Esophagus muscularis mucosa (tissue), 4 donors: ENCODE measurements at regions not wholly inside any gene's neighbourhood (a gene's known extent, or its start where the extent isn't known, plus 50 kb on each side); places are given as distances from the start of the nearest gene placed in this dataset.

ENCODE experiments used
- DNase-seq: peaks from one replicate; pipeline ENCODE4 v3.0.0-alpha.2; 2017; ENCODE audit errors: extremely low spot score
- H3K27ac ChIP-seq, 4 donors: fragments of 200-600 bp; sonication (generic); replicated peaks in 1 of 4; 1 replicate in 3 of 4; 2 replicates in 1 of 4; pipeline ENCODE4 v1.5.1; 2016 to 2019; ENCODE audit warnings: mild to moderate bottlenecking in 1 of 4
- H3K27me3 ChIP-seq, 4 donors: fragments of 200-600 bp; sonication (generic); one replicate each; pipeline versions ENCODE4 v1.5.1 to v1.6.0; 2016 to 2019
- H3K36me3 ChIP-seq, 4 donors: fragments of 200-600 bp; sonication (generic); one replicate each; pipeline ENCODE4 v1.5.1; 2016 to 2019
- H3K4me1 ChIP-seq, 4 donors: fragments of 200-600 bp; sonication (generic); one replicate each; pipeline ENCODE4 v1.5.1; 2016 to 2019
- H3K4me3 ChIP-seq, 4 donors: fragments of 200-600 bp; sonication (generic); 1 replicate in 2 of 4; 2 replicates in 2 of 4; pipeline ENCODE4 v1.5.1; 2016 to 2019; ENCODE audit warnings: mild to moderate bottlenecking in 4 of 4, moderate library complexity in 1 of 4
- H3K9me3 ChIP-seq, 4 donors: fragments of 200-600 bp; sonication (generic); 1 replicate in 3 of 4; 2 replicates in 1 of 4; pipeline ENCODE4 v1.5.1; 2016 to 2019
- CTCF ChIP-seq, 3 experiments: fragments of 200-600 bp in 2 of 3; fragments of 450-650 bp in 1 of 3; sonication (generic) in 2 of 3; IDR thresholded peaks; one replicate each; pipeline ENCODE4 v1.5.1; 2017 to 2019; ENCODE audit warnings: antibody characterized with exemption in 3 of 3, mild to moderate bottlenecking in 2 of 3, moderate library complexity in 1 of 3
- EP300 ChIP-seq: sonication (generic); formaldehyde crosslinking; IDR thresholded peaks from one replicate; pipeline ENCODE4 v1.6.1; 2017; ENCODE audit warnings: antibody characterized with exemption
- POLR2A ChIP-seq: fragments of 450-650 bp; IDR thresholded peaks from one replicate; pipeline ENCODE4 v1.6.1; 2017; ENCODE audit warnings: antibody characterized with exemption, moderate library complexity, mild to moderate bottlenecking, low read depth
- POLR2AphosphoS5 ChIP-seq, 2 donors: sonication (generic); formaldehyde crosslinking; IDR thresholded peaks; one replicate each; pipeline ENCODE4 v1.6.1; 2017; ENCODE audit warnings: antibody characterized with exemption in 2 of 2
- WGBS: methylation state at CpG from one replicate; pipeline ENCODE4 v1.1.5; 2018; 5-methylcytosine and 5-hydroxymethylcytosine counted together
- intact Hi-C: fragments of 100-400 bp; cut with DNase I; formaldehyde crosslinking; loops from one replicate; pipeline ENCODE4 v1.15.1; 2023

- peaks cover 0 to 27% (median 0%) of the 10 kb centered on the region in 4 donors for H3K27me3 ChIP-seq
- no peaks in the 10 kb centered on the region for H3K36me3 ChIP-seq
- intact Hi-C loops: no loop called here
- H3K4me3 ChIP-seq: no peak overlapping the region
- H3K27ac ChIP-seq: no peak overlapping the region
- no peaks in the 10 kb centered on the region for H3K9me3 ChIP-seq
- TF ChIP-seq POLR2A: no peak
- no peak for TF ChIP-seq CTCF (IDR thresholded peaks at IDR 0.05)
- no peak for TF ChIP-seq EP300
- no peak for TF ChIP-seq POLR2AphosphoS5 (IDR thresholded peaks at IDR 0.05)
- H3K4me1 ChIP-seq: no peaks in the 10 kb centered on the region
- WGBS: 96% methylated on average over 7 of the region's 7 CpGs
- no peak for DNase-seq
Measured at GRCh38 chr2:120433816-120434290, 87.9 kb downstream of the INHBB start.

- 82% methylated on average over 22 of the region's 22 CpGs for WGBS
- no peak for DNase-seq
- H3K27ac ChIP-seq: no peak overlapping the region
Measured at GRCh38 chr2:120434492-120435308, 88.8 kb downstream of the INHBB start.

GRCh38 chr2:120435671-120436459, 89.9 kb downstream of the INHBB start:
- Histone ChIP-seq H3K4me1 (no peaks in the 10 kb centered on the region), H3K4me3 (no peak overlapping the region), H3K27me3 (peaks cover 0 to 46% (median under 1%) of the 10 kb centered on the region in 4 donors), H3K27ac (no peak overlapping the region), H3K9me3 (no peaks in the 10 kb centered on the region), H3K36me3 (no peaks in the 10 kb centered on the region)
- no peak for TF ChIP-seq EP300
- TF ChIP-seq POLR2AphosphoS5 (IDR thresholded peaks at IDR 0.05): no peak
- no peak for TF ChIP-seq CTCF (IDR thresholded peaks at IDR 0.05)
- TF ChIP-seq POLR2A: no peak
- intact Hi-C loops: no loop called here
- DNase-seq: no peak
- WGBS: 89% methylated on average over 6 of the region's 11 CpGs

More at GRCh38 chr2:120434492-120435308, 88.8 kb downstream of the INHBB start:
- H3K4me3 ChIP-seq: no peak overlapping the region
- no peaks in the 10 kb centered on the region for H3K9me3 ChIP-seq
- no peaks in the 10 kb centered on the region for H3K36me3 ChIP-seq
- TF ChIP-seq POLR2A (no peak), EP300 (no peak), CTCF (IDR thresholded peaks at IDR 0.05) (no peak), POLR2AphosphoS5 (IDR thresholded peaks at IDR 0.05) (no peak)
- H3K4me1 ChIP-seq: no peaks in the 10 kb centered on the region
- H3K27me3 ChIP-seq: peaks cover 0 to 35% (median 0%) of the 10 kb centered on the region in 4 donors
- intact Hi-C loops: no loop called here

GRCh38 chr2:120436460-120436739, 90.5 kb downstream of the INHBB start:
- no peaks in the 10 kb centered on the region for H3K4me1 ChIP-seq
- no peaks in the 10 kb centered on the region for H3K36me3 ChIP-seq
- intact Hi-C loops: no loop called here
- H3K4me3 ChIP-seq: no peak overlapping the region
- no peaks in the 10 kb centered on the region for H3K9me3 ChIP-seq
- H3K27me3 ChIP-seq: peaks cover 0 to 52% (median 2%) of the 10 kb centered on the region in 4 donors
- no peak for TF ChIP-seq POLR2AphosphoS5 (IDR thresholded peaks at IDR 0.05)
- TF ChIP-seq POLR2A: no peak
- no peak for TF ChIP-seq CTCF (IDR thresholded peaks at IDR 0.05)
- TF ChIP-seq EP300: no peak
- 88% methylated on average over 1 of the region's 1 CpG for WGBS
- H3K27ac ChIP-seq: no peak overlapping the region
- no peak for DNase-seq
